HCT116 (cell line): ENCODE measurements at regions not wholly inside any gene's neighbourhood (a gene's known extent, or its start where the extent isn't known, plus 50 kb on each side); places are given as distances from the start of the nearest gene placed in this dataset.

Experiments
- ATAC-seq: fragments of 200-7000 bp; cut with Tn5 transposase; 2 replicates; pipeline ENCODE4 v1.9.1; 2020; ENCODE audit warnings: mild to moderate bottlenecking, moderate library complexity
- BruUV-seq: library from RNA; stranded (reverse); fragments of 400-500 nt; replicated peaks from 2 replicates; lab custom pipeline; 2021; lab: Mats Ljungman, UMichigan
- CTCF ChIA-PET: fragments of 300-600 bp; sonication (Branson Sonifier 250); formaldehyde crosslinking; loops from one replicate; lab custom pipeline; 2021; ENCODE audit warnings: antibody characterized with exemption; lab: Charles Lee
- POLR2A ChIA-PET: fragments of 300-600, 350-600 bp; sonication (Branson Sonifier 250); formaldehyde crosslinking; loops from one replicate; lab custom pipeline; 2021; ENCODE audit warnings: antibody characterized with exemption; lab: Charles Lee
- RAD21 ChIA-PET, 2 experiments: fragments of 300-600 bp; sonication (Branson Sonifier 250); formaldehyde crosslinking; loops; one replicate each; lab custom pipeline; 2023; ENCODE audit warnings: low total read pairs in 2 of 2; ENCODE audit not compliant: uncharacterized antibody in 2 of 2, unreplicated experiment in 2 of 2, low non-redundant PET in 1 of 2; lab: Charles Lee
- DNase-seq: peaks from one replicate; pipeline ENCODE4 v3.0.0-alpha.2; 2010; ENCODE audit warnings: low read depth, low spot score
- H2AFZ ChIP-seq: fragments of 200-600 bp; shearing (Covaris generic), sonication (generic); 2 replicates; pipeline ENCODE4 v1.6.1; 2017; ENCODE audit warnings: low read depth, mixed run types, mixed read lengths, antibody characterized with exemption, low read length; ENCODE audit not compliant: poor library complexity, severe bottlenecking
- H3K27ac ChIP-seq: 2 replicates; pipeline ENCODE4 v1.5.1; 2012; ENCODE audit warnings: low read depth, low read length
- H3K27me3 ChIP-seq: fragments of 200-600 bp; sonication (generic); 2 replicates; pipeline ENCODE4 v1.6.1; 2016; ENCODE audit warnings: mixed run types, low read length, mixed read lengths; ENCODE audit not compliant: insufficient read depth
- H3K36me3 ChIP-seq, 2 experiments: fragments of 200-500 bp in 1 of 2; fragments of 200-600 bp in 1 of 2; sonication (Bioruptor generic) in 1 of 2; sonication (generic) in 1 of 2; 2 replicates each; pipeline versions ENCODE4 v1.5.1 to v1.6.1; 2014 to 2016; ENCODE audit warnings: low read length in 2 of 2, inconsistent platforms in 1 of 2, mixed read lengths in 1 of 2, mixed run types in 1 of 2; ENCODE audit not compliant: insufficient read depth in 2 of 2, control insufficient read depth in 1 of 2
- H3K4me1 ChIP-seq, 2 experiments: fragments of 200-600 bp in 1 of 2; sonication (generic) in 1 of 2; 2 replicates each; pipeline versions ENCODE4 v1.5.1 to v1.6.1; 2012 to 2017; ENCODE audit warnings: low read length in 2 of 2, inconsistent platforms in 1 of 2, mild to moderate bottlenecking in 1 of 2, mixed read lengths in 1 of 2, mixed run types in 1 of 2, moderate library complexity in 1 of 2; ENCODE audit not compliant: insufficient read depth in 2 of 2, control insufficient read depth in 1 of 2
- H3K4me2 ChIP-seq: fragments of 200-600 bp; sonication (generic); 2 replicates; pipeline ENCODE4 v1.6.1; 2017; ENCODE audit warnings: mixed run types, low read length, mixed read lengths
- H3K4me3 ChIP-seq, 2 experiments: fragments of 200-600 bp in 1 of 2; sonication (generic) in 1 of 2; replicated peaks in 1 of 2; 2 replicates each; pipeline ENCODE4 v1.5.1; 2011 to 2016; ENCODE audit warnings: low read length in 2 of 2, control low read depth in 1 of 2, low read depth in 1 of 2, mild to moderate bottlenecking in 1 of 2, mixed read lengths in 1 of 2, mixed run types in 1 of 2
- H3K79me2 ChIP-seq: fragments of 200-600 bp; sonication (generic); 2 replicates; pipeline ENCODE4 v1.6.1; 2017; ENCODE audit warnings: mild to moderate bottlenecking, mixed run types, low read length, moderate library complexity, mixed read lengths; ENCODE audit not compliant: insufficient read depth
- H3K9ac ChIP-seq: fragments of 200-600 bp; sonication (generic); 2 replicates; pipeline ENCODE4 v1.6.1; 2016; ENCODE audit warnings: low read length, mixed read lengths
- H3K9me2 ChIP-seq: fragments of 200-600 bp; sonication (generic), shearing (Covaris generic); 2 replicates; pipeline ENCODE4 v1.6.1; 2017; ENCODE audit warnings: mixed run types, mild to moderate bottlenecking, moderate library complexity; ENCODE audit not compliant: insufficient read depth
- H3K9me3 ChIP-seq, 2 experiments: fragments of 200-500 bp in 1 of 2; fragments of 200-600 bp in 1 of 2; sonication (Bioruptor generic) in 1 of 2; sonication (generic) in 1 of 2; 2 replicates each; pipeline ENCODE4 v1.6.1; 2014 to 2017; ENCODE audit warnings: low read length in 2 of 2, mixed read lengths in 2 of 2, inconsistent platforms in 1 of 2, low read depth in 1 of 2, mild to moderate bottlenecking in 1 of 2, mixed run types in 1 of 2, moderate library complexity in 1 of 2; ENCODE audit not compliant: control insufficient read depth in 1 of 2, insufficient read depth in 1 of 2
- H4K20me1 ChIP-seq: fragments of 200-600 bp; sonication (generic), shearing (Covaris generic); 2 replicates; pipeline ENCODE4 v1.6.1; 2017; ENCODE audit warnings: mixed run types, mild to moderate bottlenecking, moderate library complexity; ENCODE audit not compliant: insufficient read depth
- ATF3 ChIP-seq: IDR thresholded peaks from 2 replicates; pipeline ENCODE4 v1.6.1; 2012
- CTCF ChIP-seq, 3 experiments: fragments of 200-600 bp in 1 of 3; sonication (generic) in 1 of 3; IDR thresholded peaks in 2 of 3; conservative IDR thresholded peaks in 1 of 3; 2 replicates each; pipeline ENCODE4 v1.5.1; 2012 to 2017; ENCODE audit warnings: low read depth in 2 of 3, low read length in 2 of 3, antibody characterized with exemption in 1 of 3, borderline replicate concordance in 1 of 3, control low read depth in 1 of 3, mild to moderate bottlenecking in 1 of 3, mixed read lengths in 1 of 3, mixed run types in 1 of 3, moderate library complexity in 1 of 3; ENCODE audit not compliant: insufficient read depth in 1 of 3
- FOSL1 ChIP-seq: IDR thresholded peaks from 2 replicates; pipeline ENCODE4 v1.6.1; 2012; ENCODE audit warnings: low read depth
- JUND ChIP-seq: IDR thresholded peaks from 2 replicates; pipeline ENCODE4 v1.6.1; 2012
- MAX ChIP-seq: IDR thresholded peaks from 2 replicates; pipeline ENCODE4 v1.6.1; 2012
- POLR2AphosphoS5 ChIP-seq: IDR thresholded peaks from 2 replicates; pipeline ENCODE4 v1.6.1; 2011; ENCODE audit warnings: mild to moderate bottlenecking, low read depth, low read length, moderate library complexity
- RAD21 ChIP-seq: IDR thresholded peaks from 2 replicates; pipeline ENCODE4 v1.6.1; 2012; ENCODE audit warnings: low read depth, mild to moderate bottlenecking
- REST ChIP-seq: IDR thresholded peaks from 2 replicates; pipeline ENCODE4 v1.6.1; 2012; ENCODE audit warnings: low read depth
- YY1 ChIP-seq: IDR thresholded peaks from 2 replicates; pipeline ENCODE4 v1.6.1; 2011; ENCODE audit warnings: low read length, low read depth, moderate library complexity, mild to moderate bottlenecking; ENCODE audit not compliant: insufficient replicate concordance; ENCODE audit errors: extremely low read depth
- intact Hi-C: fragments of 100-400 bp; cut with micrococcal nuclease; formaldehyde crosslinking; loops from 2 replicates; pipeline ENCODE4 v1.10.0; 2022

GRCh38 chr1:81021134-81021533 lies 779.6 kb upstream of the ADGRL2 start:
- ATAC-seq (no peak), DNase-seq (no peak)
- intact Hi-C loops = no loop called here
- TF ChIP-seq POLR2AphosphoS5 = no peak
- no peak for TF ChIP-seq JUND
- no peak overlapping the region for H3K27ac ChIP-seq
- H2AFZ ChIP-seq = no peak overlapping the region
- H3K4me3 ChIP-seq = no peak overlapping the region
- H3K36me3 ChIP-seq = no peaks in the 10 kb centered on the region
- no peak overlapping the region for H3K9ac ChIP-seq
- no TSS peak for BruUV-seq
- H3K4me1 ChIP-seq = no peaks in the 10 kb centered on the region
- ChIA-PET RAD21 (no interaction called here), POLR2A (no interaction called here), CTCF (no interaction called here)
- H3K79me2 ChIP-seq = no peaks in the 10 kb centered on the region
- no peaks in the 10 kb centered on the region for H4K20me1 ChIP-seq
- no peak overlapping the region for H3K4me2 ChIP-seq
- no peaks in the 10 kb centered on the region for H3K9me2 ChIP-seq
- no peaks in the 10 kb centered on the region for H3K9me3 ChIP-seq
- no peaks in the 10 kb centered on the region for H3K27me3 ChIP-seq

- Histone ChIP-seq H4K20me1 (no peaks in the 10 kb centered on the region), H3K9ac (no peak overlapping the region), H2AFZ (no peak overlapping the region), H3K36me3 (no peaks in the 10 kb centered on the region), H3K4me3 (no peak overlapping the region), H3K79me2 (no peaks in the 10 kb centered on the region), H3K9me2 (no peaks in the 10 kb centered on the region), H3K4me1 (no peaks in the 10 kb centered on the region), H3K9me3 (no peaks in the 10 kb centered on the region), H3K27me3 (no peaks in the 10 kb centered on the region), H3K4me2 (no peak overlapping the region), H3K27ac (no peak overlapping the region)
- ChIA-PET POLR2A (no interaction called here), CTCF (no interaction called here), RAD21 (no interaction called here)
- TF ChIP-seq MAX (no peak), CTCF (IDR thresholded peaks at IDR 0.05 in 2 of 3, conservative IDR thresholded peaks at IDR 0.05 in 1 of 3; ENCODE audit: borderline replicate concordance in 1 of 3, insufficient read depth in 1 of 3, low read depth in 2 of 3, low read length in 2 of 3) (no peak), YY1 (no peak), POLR2AphosphoS5 (no peak), RAD21 (no peak), FOSL1 (no peak), ATF3 (no peak), REST (no peak)
- no peak for DNase-seq
- intact Hi-C loops = no loop called here
- ATAC-seq = no peak
- BruUV-seq = no TSS peak
These were observed 780.2 kb upstream of the ADGRL2 start for GRCh38 chr1:81020506-81020905.
